ENCODE measurements at regions not wholly inside any gene's neighbourhood (a gene's known extent, or its start where the extent isn't known, plus 50 kb on each side); places are given as distances from the start of the nearest gene placed in this dataset.

DNA sequence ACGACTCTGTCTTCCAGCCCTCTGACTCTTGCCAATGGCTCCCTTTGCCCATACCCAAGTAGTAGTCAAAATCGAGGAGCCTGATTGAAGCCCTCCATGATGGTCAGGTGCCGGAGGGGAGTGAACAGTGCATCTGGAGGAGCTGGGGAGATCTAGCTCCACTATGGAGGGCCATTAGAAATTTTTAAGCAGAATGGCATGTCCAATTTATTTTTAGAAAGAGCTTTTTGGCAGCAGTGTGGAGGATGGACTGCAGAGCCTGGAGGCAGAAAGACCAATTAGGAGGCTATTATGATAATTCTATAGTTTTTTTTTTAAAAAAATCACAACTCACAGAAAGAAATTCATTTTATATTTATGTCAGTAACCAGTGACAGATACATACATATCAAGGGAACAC, 92.7 kb upstream of the SLC7A1 start:
- Histone ChIP-seq H3K14ac (ENCODE audit: insufficient read depth, low read length) (no peak overlapping the region), H3K9me3 (ENCODE audit: control insufficient read depth, low read depth, low read length) (no peaks in the 10 kb centered on the region), H3K27ac (ENCODE audit: insufficient read length, low read depth, low read length) (no peak overlapping the region), H3K4ac (ENCODE audit: low read depth, low read length) (no peak overlapping the region), H3K56ac (ENCODE audit: insufficient read length, low read depth, low read length) (no peak overlapping the region), H3K79me2 (ENCODE audit: insufficient read depth, low read length) (no peaks in the 10 kb centered on the region), H2AFZ (ENCODE audit: low read length) (no peak overlapping the region), H4K8ac (replicated peaks; ENCODE audit: insufficient read length, low read depth, low read length) (no peak overlapping the region), H2BK15ac (ENCODE audit: low read depth, low read length) (no peak overlapping the region), H3K18ac (ENCODE audit: insufficient read length, low read depth, low read length) (no peak overlapping the region), H3K4me1 (ENCODE audit: insufficient read depth, low read length) (no peaks in the 10 kb centered on the region), H3K79me1 (ENCODE audit: insufficient read depth, low read depth, low read length, poor library complexity, severe bottlenecking) (no peaks in the 10 kb centered on the region), H2BK120ac (ENCODE audit: low read depth, low read length, poor library complexity, severe bottlenecking) (no peak overlapping the region), H3K27me3 (ENCODE audit: insufficient read depth, low read length) (no peaks in the 10 kb centered on the region), H3K4me2 (ENCODE audit: insufficient read depth, insufficient read length, low read length) (no peak overlapping the region), H4K5ac (ENCODE audit: insufficient read length, low read depth, low read length) (no peak overlapping the region), H3K23ac (ENCODE audit: insufficient read length, low read depth, low read length) (no peak overlapping the region), H2BK5ac (ENCODE audit: insufficient read length, low read length) (no peak overlapping the region), H4K20me1 (ENCODE audit: control insufficient read depth, insufficient read depth, insufficient read length) (no peaks in the 10 kb centered on the region), H2AK5ac (ENCODE audit: insufficient read length, low read length) (no peak overlapping the region), H3K9ac (ENCODE audit: extremely low read depth, insufficient read length, low read length) (no peak overlapping the region), H3T11ph (ENCODE audit: low read length) (no peak overlapping the region), H4K91ac (ENCODE audit: insufficient read length, low read depth, low read length) (no peak overlapping the region), H2BK12ac (ENCODE audit: insufficient read length, low read depth, low read length) (no peak overlapping the region), H3K23me2 (ENCODE audit: insufficient read length, low read depth, low read length, poor library complexity, severe bottlenecking) (no peaks in the 10 kb centered on the region), H2BK20ac (ENCODE audit: low read depth, low read length, poor library complexity, severe bottlenecking) (no peak overlapping the region)
- no CpG with 5 or more reads among the region's 3 CpGs for WGBS (ENCODE audit: extremely low coverage, insufficient read length, low lambda C conversion rate)
- no peaks in the 10 kb centered on the region for H3K27me3 Mint-ChIP-seq (ENCODE audit: low read depth)
- peaks cover 0 to 2% of the 10 kb centered on the region in 2 experiments; a peak in 1 of 5 replicates for H3K9me3 Mint-ChIP-seq
- no peaks in the 10 kb centered on the region for H3K36me3 Mint-ChIP-seq (ENCODE audit: insufficient read depth in 1 of 3, low read depth in 3 of 3)
- H3K4me1 Mint-ChIP-seq, result peaks cover 4 to 10% of the 10 kb centered on the region in 2 experiments
- no peak for DNase-seq
- H3K4me3 Mint-ChIP-seq, result no peak overlapping the region
- TF ChIP-seq, protein P1, sequence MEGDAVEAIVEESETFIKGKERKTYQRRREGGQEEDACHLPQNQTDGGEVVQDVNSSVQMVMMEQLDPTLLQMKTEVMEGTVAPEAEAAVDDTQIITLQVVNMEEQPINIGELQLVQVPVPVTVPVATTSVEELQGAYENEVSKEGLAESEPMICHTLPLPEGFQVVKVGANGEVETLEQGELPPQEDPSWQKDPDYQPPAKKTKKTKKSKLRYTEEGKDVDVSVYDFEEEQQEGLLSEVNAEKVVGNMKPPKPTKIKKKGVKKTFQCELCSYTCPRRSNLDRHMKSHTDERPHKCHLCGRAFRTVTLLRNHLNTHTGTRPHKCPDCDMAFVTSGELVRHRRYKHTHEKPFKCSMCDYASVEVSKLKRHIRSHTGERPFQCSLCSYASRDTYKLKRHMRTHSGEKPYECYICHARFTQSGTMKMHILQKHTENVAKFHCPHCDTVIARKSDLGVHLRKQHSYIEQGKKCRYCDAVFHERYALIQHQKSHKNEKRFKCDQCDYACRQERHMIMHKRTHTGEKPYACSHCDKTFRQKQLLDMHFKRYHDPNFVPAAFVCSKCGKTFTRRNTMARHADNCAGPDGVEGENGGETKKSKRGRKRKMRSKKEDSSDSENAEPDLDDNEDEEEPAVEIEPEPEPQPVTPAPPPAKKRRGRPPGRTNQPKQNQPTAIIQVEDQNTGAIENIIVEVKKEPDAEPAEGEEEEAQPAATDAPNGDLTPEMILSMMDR (conservative IDR thresholded peaks at IDR 0.05), result no peak
- no peak overlapping the region for H3K27ac Mint-ChIP-seq

Data from H9 (cell line).